Daoy (cell line): ENCODE measurements at regions not wholly inside any gene's neighbourhood (a gene's known extent, or its start where the extent isn't known, plus 50 kb on each side); places are given as distances from the start of the nearest gene placed in this dataset.

Experiments used
- DNase-seq: peaks from one replicate; pipeline ENCODE4 v3.0.0-alpha.2; 2015; ENCODE audit warnings: low read depth

DNA sequence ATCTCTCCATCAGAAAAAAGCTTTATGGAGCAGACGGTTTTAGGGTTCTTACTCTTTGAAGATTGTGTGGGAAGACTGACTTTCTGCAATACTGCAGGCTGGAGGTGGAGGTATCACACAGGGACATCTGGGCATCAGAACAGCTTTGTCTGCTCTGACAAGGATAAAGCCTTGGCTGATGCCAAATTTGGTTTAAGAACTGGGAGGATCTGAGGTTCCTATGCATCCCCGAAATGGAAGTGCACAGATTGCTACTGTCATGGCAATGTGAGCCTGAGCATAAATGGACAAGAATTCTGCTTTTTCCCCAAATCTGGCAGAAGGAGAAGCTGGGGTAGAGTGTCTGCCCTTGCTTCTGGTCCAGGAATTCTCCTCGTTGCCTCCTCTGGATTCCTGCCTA, 424.3 kb downstream of the SLC4A3 start:
- no peak for DNase-seq

DNA sequence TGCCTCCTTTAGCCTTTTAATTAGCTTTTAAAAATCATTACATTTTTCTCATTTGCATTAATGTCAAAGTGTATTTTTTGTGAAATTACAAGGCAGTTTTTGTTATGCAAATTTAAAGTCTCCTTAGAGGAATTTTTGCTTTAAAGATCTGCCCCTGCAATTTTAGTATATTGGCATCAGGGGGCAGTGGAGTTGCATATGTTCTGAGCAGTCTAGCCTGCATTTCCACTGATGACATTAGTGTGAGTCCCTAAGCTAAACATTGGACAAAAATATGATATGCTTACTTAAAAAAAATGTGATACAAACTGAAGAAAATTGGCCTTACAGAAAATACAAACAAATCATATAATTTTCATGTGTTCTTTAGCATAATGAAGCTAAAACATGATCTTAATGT, 426.5 kb downstream of the SLC4A3 start:
- DNase-seq: no peak

DNA sequence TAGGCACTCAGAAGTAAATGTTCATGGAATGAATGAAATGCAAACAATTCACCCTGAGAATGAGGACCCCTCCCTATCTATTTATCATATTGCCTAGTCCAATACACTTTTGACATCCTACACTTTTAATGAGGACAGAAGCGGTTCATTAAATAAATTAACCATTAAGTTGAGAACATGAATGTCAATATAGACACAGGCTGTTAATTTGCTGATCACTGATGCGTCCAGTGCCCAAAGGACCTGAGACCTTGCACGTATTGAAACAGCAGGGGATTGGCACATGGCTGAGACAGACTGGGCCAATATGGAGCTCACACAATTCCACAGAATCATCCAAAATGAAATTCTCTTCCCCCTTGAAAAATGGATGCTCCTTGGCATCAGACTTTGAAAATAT, 430.0 kb downstream of the SLC4A3 start:
- no peak for DNase-seq

DNA sequence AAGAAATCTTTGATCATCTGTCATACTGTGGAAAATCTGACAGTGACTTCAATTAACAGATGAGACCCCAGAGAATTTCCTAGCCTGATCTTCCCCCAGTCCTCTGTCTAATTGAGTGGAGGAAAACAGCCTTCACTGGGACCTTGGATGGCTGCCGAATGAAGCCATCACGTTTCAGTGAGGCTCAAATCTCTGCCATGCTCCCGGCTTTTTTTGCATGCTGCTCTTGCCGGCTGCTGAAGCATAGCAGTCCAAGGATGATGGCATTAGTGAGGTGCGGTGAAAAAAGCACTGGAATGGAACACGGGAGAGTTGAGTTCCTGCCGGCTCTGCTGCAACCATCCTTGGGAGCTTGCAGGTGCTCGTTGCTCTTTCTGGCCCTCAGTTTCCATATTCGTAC, 430.5 kb downstream of the SLC4A3 start:
- no peak for DNase-seq

DNA sequence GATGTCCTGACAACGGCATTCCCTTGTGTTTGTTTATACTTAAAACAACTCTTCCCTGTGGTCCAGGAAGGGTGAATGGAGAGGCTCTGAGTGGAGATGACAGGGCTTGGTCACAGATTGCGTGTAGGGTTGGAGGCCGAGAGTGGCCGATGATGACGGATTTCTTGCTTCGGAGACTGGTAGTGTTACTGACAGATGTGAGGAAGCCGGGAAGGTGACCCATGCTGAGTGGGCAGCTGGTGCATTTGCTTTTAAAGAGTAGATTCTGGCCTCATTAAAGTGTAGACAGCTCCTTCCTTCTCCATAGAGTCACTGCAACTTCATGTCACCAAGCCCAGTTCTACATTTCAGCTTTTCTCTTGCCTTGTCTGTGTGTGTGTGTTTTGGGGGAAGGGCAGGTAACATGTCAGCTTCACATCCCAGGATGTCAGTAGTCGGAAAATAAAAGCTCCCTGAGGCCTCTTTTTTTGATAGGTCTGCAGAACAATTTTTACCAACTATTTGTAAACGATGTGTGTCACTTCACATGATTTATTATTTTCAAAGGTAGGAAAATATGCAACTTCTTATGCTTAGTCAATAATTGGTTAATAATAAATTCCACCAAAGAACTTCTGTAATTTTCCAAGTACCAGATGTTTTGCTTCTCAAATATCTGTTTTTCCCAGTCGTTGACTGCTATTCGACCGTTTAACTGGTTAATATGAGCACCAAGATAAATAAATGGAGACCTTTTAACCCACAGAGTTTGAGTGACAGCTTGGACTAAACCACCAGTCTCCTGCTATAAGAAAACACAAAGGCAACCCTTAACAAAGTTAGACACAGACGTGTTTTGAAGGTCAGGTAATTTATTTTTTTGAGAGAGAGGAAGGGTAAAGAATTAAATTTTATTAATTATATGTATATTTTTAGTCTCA, 436.9 kb downstream of the SLC4A3 start:
- DNase-seq: no peak

DNA sequence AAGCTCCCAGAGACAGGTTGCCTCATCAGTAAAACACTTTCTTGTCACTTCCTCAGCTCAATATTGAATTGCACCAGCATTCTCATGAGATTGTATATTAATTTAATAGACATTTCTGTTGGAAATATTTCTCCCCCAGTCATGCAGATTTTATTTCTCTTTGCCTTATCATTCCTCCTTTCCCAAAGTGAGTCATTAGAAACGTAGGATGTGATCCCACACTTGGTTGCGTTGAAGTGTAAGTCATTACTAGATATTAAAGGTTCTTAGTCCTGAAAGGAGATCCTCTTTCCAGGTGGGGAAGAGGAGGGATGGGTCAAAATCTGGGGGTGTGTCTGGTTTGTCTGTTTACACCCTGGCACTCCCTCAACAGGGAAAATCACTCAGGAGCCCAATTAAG, 438.2 kb downstream of the SLC4A3 start:
- no peak for DNase-seq

DNA sequence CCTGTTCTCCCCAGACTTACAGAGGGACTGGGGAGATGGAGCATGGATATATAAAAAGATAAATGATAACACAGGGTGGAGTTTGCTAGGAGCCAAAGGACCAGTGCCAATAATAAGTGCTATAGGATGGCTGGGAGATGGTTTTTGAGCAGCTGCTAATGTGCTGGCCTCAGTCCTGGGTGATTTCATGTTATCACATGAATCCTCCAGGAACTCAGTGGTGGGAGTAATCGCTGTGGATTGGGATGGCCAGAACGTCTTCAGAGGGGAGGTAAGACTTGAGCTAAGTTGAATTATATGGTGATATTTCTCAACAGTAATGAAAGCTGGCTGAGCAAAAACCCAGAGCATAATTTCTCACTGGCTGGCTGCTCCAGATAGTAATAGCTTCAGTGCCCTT, 441.4 kb downstream of the SLC4A3 start:
- DNase-seq: no peak

DNA sequence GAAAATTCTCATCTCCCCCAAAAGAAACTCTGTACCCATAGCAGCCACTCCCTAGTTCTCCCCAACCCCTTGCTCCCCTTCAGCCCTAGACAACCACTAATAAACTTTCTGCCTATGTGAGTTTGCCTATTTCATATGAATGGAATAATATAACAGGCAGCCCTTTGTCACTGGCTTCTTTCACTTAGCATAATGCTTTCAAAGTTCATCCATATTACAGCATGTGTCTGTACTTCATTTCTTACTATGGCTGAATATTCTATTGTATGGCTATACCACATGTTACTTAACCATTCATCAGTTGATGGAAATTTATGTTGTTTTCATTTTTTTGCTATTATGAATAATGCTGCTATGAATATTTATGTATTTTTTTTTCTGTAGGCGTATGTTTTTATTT, 442.9 kb downstream of the SLC4A3 start:
- no peak for DNase-seq

DNA sequence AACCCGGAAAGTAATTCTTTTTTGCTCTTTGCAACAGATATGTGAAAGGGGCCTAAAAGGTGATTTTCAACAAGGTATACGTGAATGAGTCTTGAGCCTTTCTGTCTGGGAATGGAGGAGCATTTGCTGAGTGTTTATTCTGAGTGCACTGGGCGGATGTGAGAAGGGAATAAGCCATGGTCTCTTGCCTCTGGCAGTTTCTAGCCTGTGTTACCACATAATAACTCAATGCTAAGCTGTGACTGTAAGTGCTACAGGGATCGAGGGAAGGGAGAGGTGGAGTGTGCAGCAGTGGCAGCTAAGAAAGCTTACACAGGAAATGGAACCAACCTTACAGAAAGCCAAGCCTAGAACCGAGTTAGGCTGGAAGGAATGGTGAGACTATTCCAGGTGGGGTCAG, 444.3 kb downstream of the SLC4A3 start:
- DNase-seq: peak; percentile 18

DNA sequence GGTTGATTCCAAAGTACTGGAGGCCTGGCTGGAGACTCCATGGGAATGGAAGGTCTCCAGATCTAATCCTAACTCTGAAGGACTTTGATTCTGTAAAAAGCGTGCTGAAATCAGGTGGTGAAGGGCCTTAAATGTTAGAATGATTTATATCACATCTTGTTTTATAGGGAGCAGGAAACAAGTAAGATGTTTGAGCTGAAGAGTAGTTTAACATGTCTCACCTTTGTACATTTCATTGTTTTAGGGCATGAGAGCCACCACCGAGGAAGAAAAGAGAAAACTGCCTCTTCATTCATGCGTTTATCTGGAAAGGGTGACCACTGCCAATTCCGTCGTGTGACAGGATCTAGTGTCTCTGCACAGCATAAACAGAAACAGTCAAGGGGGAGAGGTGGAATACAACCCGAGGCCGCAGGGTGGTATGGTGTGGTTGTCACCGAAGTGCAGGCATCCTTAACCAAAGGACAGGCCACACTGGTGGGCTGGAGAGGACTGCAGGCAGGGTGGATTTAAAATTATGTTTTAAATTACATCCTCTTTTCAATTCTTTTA, 445.3 kb downstream of the SLC4A3 start:
- no peak for DNase-seq

DNA sequence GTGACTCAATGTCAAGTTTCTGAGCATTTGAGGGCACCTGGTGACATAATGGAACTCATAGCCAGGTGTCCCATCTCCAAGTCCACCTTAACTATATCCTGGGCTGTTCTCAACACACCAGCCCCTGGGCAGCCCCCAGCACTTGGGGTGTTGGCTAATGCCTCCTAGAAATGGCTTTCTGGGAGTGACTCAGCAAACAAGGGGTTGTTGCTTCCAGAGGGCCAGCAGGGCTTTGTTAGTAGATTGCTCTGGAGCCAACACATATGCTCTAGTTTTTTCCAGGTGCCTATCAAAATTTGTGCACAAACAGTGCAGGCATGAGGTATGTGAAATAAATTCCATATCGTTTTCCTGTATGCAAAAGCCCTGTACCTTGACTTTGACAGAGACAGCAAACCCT, 448.4 kb downstream of the SLC4A3 start:
- DNase-seq: no peak

DNA sequence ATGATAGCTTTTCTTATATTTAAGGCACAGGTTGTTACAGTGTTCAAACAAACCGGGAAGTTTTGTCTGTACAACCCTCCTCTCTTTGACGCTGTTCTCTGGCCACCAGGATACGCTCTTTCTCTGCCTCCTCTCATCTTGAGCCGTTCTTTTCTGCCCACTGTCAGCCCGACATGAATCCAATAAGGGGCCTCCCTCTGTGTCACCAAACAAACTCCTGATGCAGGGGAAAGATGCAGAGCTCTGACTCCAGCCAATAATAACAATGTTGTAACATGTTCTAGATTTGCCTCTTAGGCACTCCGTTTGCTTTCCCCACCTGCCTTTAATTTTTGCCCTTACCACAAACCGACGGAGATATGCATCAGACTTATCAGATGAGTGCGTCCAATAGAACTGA, 449.3 kb downstream of the SLC4A3 start:
- DNase-seq: peak; percentile 67

DNA sequence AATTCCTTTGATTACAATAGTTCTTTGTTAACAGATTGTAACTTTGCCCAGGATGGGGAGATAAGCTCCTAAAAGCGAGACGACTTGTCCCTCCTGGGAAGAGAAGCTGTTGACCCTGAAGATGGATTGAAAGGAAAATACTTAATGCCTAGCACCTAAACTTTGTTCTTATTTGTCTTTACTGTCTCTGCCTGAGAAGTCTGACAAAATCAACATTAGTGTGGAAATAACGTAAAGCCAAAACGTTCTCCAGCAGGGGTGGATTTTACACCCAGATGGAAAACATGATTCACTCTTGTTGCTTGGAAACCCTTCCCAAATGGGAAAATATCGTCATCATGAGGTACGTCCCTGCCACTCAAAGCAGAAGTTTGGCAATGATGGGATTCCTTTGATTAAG, 450.1 kb downstream of the SLC4A3 start:
- peak; percentile 42 for DNase-seq

DNA sequence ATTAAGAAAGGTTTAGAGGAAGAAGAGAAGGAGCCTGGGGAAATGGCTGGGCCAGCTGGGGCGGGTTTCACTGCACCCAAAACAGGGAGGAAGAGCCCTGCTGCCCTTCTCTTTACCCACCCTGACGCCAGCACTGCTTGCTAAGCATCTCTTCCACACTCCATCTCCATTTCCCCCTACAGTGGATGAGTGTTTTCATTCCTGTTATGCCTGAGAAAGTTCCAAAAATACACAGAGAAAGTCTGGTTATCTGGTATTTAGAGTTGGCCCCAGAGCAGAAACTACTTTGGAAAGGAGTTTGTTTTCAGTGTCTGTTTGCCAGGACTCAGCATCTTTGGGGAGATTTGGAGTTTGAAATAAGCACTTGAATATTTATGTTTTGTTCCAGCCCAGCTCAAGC, 451.0 kb downstream of the SLC4A3 start:
- DNase-seq: no peak

DNA sequence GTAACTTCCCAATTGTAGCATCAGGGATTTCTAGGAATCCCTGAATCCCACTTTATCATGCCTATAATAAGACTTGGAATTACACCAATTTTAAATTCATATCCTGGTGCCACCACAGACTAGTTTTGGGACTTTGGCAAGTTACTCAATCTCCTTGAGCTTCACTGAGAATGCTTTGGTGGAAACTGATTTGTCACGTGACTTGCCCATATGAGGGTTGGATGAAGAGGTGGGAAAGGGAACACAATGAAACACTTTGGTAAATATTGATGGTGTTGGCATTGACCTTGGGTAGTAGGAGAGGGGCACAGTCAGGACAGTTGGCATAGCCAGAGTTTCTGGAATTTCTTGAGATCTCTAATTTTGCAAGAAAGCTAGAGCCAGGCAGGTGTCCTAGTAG, 452.2 kb downstream of the SLC4A3 start:
- no peak for DNase-seq

DNA sequence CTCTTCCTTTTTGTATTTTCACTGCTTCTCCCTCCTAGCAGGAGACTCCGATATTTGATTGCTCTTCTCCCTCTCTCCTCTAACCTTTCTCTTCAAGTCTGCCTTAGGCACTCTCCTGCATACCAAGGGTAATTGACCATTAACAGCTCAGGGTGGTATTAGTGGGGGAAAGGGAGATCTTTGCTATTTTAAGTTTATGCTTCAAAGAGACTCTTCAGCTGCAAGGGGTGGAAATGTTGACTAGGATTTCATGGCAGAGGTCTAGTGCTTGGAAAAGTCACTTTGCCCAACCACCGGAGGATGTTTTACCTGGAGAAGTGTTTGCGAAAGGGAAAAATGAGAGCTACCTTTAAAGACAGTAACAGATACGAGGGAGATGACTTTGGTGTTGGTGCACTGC, 453.7 kb downstream of the SLC4A3 start:
- DNase-seq: no peak

DNA sequence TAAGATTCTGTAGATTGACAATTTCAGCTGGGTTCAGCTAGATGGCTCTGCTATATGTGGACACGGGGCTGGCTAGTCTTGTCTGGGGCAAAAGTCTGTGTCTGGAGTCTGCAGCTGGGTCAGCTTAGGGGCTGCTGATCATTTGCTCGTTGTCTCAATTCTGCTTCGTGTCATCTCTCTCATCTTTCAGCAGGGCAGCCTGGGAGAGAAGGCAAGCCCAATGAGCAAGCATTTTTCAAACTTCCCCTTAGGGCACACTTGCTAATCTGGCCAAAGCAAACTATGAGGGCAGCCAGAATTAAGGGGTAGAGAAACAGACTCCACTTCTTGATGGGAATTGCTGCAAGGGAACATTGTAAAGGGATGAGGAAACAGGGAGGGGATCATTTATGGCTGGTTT, 462.6 kb downstream of the SLC4A3 start:
- DNase-seq: peak; percentile 15

DNA sequence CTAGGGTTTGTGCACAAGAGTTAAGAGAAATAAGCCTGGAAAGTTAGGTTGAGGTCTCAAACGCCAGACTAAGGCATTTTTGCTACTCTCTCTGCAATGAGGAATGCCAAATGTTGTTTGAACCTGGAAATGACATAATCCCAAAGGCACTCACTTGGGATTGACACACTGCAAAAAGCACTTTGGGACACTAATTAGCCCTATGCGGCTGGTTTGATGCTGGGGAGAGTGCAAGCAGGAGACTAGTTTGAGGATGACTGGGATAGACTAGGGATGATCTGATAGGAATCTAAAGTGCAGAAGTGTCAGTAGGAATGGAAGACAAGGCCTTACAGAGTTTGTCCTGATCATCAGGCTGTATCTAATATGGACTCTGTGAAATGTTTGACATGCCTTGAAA, 469.0 kb downstream of the SLC4A3 start:
- DNase-seq: peak; percentile 39

DNA sequence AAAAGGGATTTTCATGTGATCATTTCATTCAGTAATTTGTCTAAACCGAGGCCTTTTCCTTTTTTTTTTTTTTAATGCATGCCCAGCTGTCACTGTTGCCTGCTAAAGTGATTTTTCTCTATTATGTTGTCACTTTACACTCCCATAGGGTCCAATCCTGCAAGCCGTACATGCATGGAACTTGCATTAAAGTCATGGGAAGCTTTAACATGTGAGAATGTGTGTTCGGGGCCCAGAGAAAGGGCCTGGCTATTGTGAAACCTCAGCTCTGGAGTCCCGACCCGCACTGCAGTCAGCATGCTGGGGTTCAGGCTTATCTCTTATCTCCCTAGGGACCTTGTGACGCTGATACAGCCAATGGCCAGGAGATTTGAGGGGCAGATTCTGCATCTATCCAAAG, 474.6 kb downstream of the SLC4A3 start:
- no peak for DNase-seq

DNA sequence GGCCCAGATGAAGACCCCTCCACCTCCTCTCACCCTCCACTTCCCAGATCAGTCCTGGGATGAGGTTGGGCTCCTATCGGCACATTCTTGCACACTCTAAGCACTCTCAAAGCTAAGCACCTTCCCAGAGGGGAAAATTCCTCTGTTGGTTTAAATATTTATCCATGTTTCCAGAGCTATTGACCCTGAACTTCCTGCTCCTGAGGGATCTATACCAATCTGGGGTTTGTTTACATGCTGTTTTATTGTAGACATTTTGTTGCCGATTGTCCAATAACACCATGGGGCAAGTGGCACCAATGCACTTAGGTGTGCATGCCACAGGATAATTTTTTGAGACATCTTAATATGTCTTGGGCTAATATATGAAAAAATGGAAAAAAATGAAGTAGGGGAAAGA, 476.2 kb downstream of the SLC4A3 start:
- DNase-seq: no peak

DNA sequence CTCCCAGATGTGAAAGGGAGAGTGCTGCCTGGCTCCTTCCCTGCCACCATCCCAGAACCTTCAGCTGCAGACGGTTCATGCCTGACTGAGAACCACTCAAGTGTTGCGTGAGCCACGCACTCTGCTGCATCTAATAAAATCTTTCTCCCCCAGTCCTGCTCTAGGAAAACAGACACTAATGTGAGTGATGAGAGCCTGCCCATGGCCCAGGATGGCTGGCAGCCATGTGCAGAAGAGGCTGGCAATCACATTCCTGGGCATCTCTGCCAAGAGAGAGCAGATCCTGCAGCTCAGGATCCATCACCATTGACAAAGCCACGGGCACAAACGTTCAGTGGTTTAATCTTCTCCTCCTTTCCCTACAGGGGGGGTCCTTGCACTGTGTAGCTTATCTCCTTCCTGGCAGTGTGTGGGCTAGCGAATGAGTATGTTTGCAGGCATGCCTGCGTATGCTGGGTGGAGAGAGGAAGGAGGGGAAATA, 477.5 kb downstream of the SLC4A3 start:
- DNase-seq: peak; percentile 77

DNA sequence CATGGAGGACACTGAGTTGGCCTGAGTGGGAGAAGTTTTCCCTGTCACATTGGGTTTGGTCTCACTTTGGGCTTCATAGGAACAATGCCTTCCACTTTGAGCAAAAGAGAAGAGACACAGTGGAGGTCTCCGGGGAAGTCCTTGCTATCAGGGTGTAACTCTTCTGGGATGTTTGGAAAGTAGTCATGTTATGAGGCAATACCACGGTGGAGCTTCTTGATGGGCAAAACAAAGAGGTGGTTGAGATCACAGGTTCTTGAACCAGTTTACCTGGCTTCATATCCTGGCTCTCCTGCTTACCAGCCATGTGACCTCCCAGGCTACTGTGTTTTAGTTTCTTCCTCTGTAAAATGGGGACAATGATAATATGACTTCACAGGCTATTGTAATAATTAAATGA, 478.6 kb downstream of the SLC4A3 start:
- DNase-seq: no peak

DNA sequence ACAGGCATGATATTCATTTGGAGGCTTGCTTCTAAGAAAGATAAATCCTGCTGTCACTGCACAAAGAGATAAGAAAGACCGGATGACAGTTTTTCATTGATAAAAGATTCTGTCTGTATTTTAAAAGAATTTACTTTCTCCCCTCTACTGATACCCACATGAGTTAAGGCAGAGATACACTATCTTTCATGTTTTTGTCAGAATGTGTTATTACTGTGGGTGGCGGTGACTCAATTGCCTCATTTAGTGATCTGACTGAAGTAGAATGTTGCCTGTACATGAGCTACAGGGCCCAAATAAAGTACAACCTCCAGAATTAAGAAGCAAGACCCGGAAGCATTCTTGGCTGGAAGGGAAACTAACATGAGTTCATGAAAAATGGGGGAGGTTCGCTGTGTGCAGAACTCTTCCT, 480.0 kb downstream of the SLC4A3 start:
- DNase-seq: no peak

DNA sequence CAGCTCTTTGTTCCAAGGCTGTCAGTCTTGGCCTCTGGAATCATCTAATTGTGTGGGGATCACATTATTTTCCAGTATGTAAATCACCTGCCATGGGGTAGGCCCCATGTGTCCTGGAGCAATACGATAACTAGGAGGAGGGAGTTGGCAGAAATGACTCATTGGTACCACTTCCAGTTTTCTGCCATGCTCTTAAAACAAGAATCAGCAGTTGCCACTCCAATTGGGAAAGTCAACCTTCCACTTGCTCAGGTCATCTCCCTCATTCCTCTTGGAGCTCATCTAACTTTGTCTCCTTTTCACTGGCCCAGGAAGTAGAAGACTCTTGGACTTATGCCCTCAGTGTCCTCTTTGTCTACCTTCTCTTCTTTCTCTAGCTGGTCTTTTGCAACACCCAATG, 487.0 kb downstream of the SLC4A3 start:
- no peak for DNase-seq
